ENCODE measurements at regions not wholly inside any gene's neighbourhood (a gene's known extent, or its start where the extent isn't known, plus 50 kb on each side); places are given as distances from the start of the nearest gene placed in this dataset.

DNA sequence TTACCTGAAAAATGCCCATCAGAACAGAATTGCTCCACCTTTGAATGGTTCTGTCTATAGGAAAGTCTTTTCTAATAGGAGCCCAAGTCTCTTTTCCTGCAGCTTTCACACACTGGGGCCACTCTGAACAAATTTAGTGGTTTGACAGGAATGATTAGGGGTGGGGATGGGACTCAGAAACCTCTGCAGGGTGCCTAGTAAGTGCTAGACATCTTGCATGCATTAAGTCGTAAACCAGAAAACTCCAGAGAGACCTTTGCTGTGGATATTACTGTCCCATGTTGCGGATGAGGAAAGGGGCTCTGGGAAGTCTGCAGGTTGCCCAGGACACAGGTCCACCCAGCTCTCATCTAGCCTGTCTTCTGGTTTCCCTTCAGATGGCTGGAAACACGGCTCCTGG, 189.7 kb downstream of the OPA1 start:
- WGBS, 2 donors = 83% methylated on average over 3 of the region's 3 CpGs; no CpG with 5 or more reads in 1 of the 2 donors
- Histone ChIP-seq H3K9me3 (no peaks in the 10 kb centered on the region), H3K36me3 (no peaks in the 10 kb centered on the region), H3K27me3 (peaks cover 0 to 27% (median 3%) of the 10 kb centered on the region in 4 donors), H3K4me3 (no peak overlapping the region), H3K4me1 (peaks cover 11 to 48% (median 19%) of the 10 kb centered on the region in 3 donors), H3K27ac (peak overlapping the region in 2 of 4 donors; percentile 85)
- no peak for DNase-seq
- intact Hi-C loops (cut with DNase I) = loop anchor here (5.0 to 10.0 kb wide), 3 partner anchors 92 to 535 kb away; partner anchors contain the start of gene HES1
- TF ChIP-seq, protein P1, sequence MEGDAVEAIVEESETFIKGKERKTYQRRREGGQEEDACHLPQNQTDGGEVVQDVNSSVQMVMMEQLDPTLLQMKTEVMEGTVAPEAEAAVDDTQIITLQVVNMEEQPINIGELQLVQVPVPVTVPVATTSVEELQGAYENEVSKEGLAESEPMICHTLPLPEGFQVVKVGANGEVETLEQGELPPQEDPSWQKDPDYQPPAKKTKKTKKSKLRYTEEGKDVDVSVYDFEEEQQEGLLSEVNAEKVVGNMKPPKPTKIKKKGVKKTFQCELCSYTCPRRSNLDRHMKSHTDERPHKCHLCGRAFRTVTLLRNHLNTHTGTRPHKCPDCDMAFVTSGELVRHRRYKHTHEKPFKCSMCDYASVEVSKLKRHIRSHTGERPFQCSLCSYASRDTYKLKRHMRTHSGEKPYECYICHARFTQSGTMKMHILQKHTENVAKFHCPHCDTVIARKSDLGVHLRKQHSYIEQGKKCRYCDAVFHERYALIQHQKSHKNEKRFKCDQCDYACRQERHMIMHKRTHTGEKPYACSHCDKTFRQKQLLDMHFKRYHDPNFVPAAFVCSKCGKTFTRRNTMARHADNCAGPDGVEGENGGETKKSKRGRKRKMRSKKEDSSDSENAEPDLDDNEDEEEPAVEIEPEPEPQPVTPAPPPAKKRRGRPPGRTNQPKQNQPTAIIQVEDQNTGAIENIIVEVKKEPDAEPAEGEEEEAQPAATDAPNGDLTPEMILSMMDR (IDR thresholded peaks at IDR 0.05) = no peak
- no peak for TF ChIP-seq POLR2A (IDR thresholded peaks at IDR 0.05)

DNA sequence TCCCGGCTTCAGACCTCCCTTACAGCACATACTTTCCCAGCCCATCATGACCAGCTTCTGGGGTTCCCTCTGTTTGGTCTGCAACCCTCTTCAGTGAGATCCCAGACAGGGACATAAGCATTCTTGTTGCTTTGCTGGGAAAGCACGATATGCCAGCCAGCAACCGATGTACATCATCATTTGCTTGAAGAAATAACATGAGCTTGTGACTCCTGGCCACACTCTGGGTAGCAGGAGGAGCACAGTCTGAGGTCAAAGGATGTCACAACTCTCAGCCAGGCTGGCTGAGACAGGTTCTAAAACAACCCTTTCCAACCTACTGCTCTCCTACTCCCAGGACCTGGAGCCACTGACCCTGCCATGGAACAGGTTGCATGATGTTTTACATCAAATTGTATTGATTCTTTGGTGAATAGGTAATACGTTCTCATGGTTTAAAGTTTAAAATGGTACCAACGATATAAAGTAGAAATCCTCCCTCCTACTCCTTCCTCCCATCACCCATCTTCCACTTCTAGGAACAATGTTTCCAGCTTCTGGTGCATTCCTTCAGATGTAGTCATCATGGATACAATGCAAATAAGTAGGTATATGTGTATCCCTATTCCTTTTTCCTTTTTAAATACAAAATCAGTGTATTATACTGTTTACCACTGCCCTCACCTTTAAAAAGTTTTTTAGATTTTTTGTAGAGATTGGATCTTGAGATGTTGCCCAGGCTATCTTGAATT, 190.3 kb downstream of the OPA1 start:
- no peak overlapping the region for H3K27ac ChIP-seq
- H3K36me3 ChIP-seq = no peaks in the 10 kb centered on the region
- WGBS, 2 donors = 62 to 86% methylated on average over 2 to 4 of the region's 5 CpGs
- no peaks in the 10 kb centered on the region for H3K9me3 ChIP-seq
- no peak for TF ChIP-seq POLR2A (IDR thresholded peaks at IDR 0.05)
- TF ChIP-seq, protein P1 (IDR thresholded peaks at IDR 0.05) = no peak
- intact Hi-C loops (cut with DNase I) = loop anchor here (5.0 to 10.0 kb wide), 3 partner anchors 91 to 534 kb away; partner anchors contain the start of gene HES1
- no peak for DNase-seq
- H3K27me3 ChIP-seq = peaks cover 0 to 27% (median 3%) of the 10 kb centered on the region in 4 donors
- no peak overlapping the region for H3K4me3 ChIP-seq
- peaks cover 11 to 53% (median 19%) of the 10 kb centered on the region in 3 donors for H3K4me1 ChIP-seq

DNA sequence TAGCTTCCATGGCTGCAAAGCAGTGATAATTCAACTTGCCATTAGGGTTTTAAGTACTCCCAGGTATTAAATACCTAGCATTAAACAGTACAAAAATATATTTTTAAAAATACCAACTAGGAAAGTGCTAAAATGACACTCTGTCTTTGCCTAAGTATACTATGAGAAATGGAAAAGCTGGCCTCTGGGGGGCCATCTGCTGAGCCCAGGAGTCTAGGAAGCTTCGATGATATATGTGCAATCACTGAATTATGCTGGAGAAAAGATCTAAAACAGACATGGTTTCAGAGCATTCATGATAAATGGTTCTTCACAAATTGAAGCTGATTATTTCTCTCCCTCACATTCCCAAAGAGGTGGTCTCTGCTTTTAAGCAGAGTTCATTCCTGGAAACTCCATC, 191.8 kb downstream of the OPA1 start:
- no peaks in the 10 kb centered on the region for H3K36me3 ChIP-seq
- WGBS, 2 donors = 76 to 80% methylated on average over 1 of the region's 1 CpG
- no peaks in the 10 kb centered on the region for H3K9me3 ChIP-seq
- TF ChIP-seq POLR2A (IDR thresholded peaks at IDR 0.05) = no peak
- TF ChIP-seq, protein P1 (IDR thresholded peaks at IDR 0.05) = no peak
- H3K27ac ChIP-seq = no peak overlapping the region
- H3K27me3 ChIP-seq = peaks cover 0 to 13% (median 0%) of the 10 kb centered on the region in 4 donors
- H3K4me1 ChIP-seq = peaks cover 11 to 61% (median 19%) of the 10 kb centered on the region in 3 donors
- DNase-seq = no peak
- no peak overlapping the region for H3K4me3 ChIP-seq
- intact Hi-C loops (cut with DNase I) = loop anchor here (5.0 to 10.0 kb wide), 3 partner anchors 90 to 532 kb away; partner anchors contain the start of gene HES1

DNA sequence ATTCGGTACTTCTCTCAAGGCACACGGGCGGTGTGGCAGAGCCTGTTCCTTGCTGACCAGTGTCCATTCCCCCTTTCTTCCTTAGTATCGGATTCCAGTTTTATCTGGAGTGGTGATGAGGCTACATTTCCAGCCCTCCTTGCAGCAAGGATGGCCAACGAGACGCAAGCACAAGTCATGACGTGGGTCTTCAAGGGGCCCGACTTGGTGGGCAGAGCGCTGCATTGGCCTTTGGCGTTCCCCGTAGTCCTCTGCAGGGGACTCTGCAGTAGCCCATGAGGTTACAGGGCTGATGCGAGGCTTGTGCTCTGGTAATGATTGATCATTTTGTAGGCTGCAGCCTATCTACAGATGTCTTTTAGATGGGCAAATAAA, 194.5 kb downstream of the OPA1 start:
- intact Hi-C loops (cut with DNase I) = loop anchor here (10.0 kb wide), 2 partner anchors 87 to 347 kb away; partner anchors contain the start of gene HES1
- H3K27ac ChIP-seq = peak overlapping the region in 2 of 4 donors; percentile 29 to 47
- 86 to 90% methylated on average over 6 to 7 of the region's 12 CpGs for WGBS, 2 donors

More for the DNA sequence above, 194.5 kb downstream of the OPA1 start:
- H3K4me3 ChIP-seq = no peak overlapping the region
- H3K27me3 ChIP-seq = peaks cover 0 to 8% (median 0%) of the 10 kb centered on the region in 4 donors
- no peak for TF ChIP-seq POLR2A (IDR thresholded peaks at IDR 0.05)
- TF ChIP-seq, protein P1 (IDR thresholded peaks at IDR 0.05) = no peak
- DNase-seq = no peak
- H3K9me3 ChIP-seq = no peaks in the 10 kb centered on the region
- peaks cover 4 to 58% (median 7%) of the 10 kb centered on the region in 3 donors for H3K4me1 ChIP-seq
- no peaks in the 10 kb centered on the region for H3K36me3 ChIP-seq

All from esophagus squamous epithelium (tissue), 5 donors.